Cardiac fibroblast (primary cell): ENCODE measurements at regions not wholly inside any gene's neighbourhood (a gene's known extent, or its start where the extent isn't known, plus 50 kb on each side); places are given as distances from the start of the nearest gene placed in this dataset.

ENCODE experiments used
- DNase-seq, 2 donors: peaks; one replicate each; pipeline versions ENCODE4 v3.0.0 to v3.0.0-alpha.2; 2010; ENCODE audit warnings: low read depth in 2 of 2
- H3K4me3 ChIP-seq, 2 donors: replicated peaks in 1 of 2; 1 replicate in 1 of 2; 2 replicates in 1 of 2; pipeline ENCODE4 v1.5.1; 2011; ENCODE audit warnings: low read depth in 2 of 2, low read length in 2 of 2, mild to moderate bottlenecking in 2 of 2, moderate library complexity in 1 of 2
- TF ChIP-seq, protein P1 (sequence below): IDR thresholded peaks from one replicate; pipeline ENCODE4 v1.5.1; 2011; ENCODE audit warnings: low read depth, mild to moderate bottlenecking, low read length, inconsistent platforms

DNA sequence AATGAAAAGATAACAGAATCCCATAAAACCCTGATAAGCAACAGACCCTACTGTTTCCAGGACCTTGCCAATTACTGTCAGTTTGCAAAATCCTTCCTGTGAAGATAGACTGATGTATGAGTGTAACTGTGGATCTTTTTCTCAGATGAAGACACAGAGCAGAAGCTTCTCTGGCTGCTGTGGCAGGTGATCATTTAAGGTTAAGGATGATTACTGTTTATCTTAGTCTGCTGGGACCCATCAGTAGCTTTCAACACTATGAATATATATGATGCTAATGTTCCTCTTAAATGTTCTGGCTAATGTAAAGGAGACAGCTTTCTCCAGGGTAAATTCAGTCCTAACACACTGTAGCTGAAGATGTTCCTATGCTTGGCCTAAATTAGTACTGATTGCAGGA lies 56.0 kb upstream of the CTTNBP2 start:
- TF ChIP-seq, protein P1, sequence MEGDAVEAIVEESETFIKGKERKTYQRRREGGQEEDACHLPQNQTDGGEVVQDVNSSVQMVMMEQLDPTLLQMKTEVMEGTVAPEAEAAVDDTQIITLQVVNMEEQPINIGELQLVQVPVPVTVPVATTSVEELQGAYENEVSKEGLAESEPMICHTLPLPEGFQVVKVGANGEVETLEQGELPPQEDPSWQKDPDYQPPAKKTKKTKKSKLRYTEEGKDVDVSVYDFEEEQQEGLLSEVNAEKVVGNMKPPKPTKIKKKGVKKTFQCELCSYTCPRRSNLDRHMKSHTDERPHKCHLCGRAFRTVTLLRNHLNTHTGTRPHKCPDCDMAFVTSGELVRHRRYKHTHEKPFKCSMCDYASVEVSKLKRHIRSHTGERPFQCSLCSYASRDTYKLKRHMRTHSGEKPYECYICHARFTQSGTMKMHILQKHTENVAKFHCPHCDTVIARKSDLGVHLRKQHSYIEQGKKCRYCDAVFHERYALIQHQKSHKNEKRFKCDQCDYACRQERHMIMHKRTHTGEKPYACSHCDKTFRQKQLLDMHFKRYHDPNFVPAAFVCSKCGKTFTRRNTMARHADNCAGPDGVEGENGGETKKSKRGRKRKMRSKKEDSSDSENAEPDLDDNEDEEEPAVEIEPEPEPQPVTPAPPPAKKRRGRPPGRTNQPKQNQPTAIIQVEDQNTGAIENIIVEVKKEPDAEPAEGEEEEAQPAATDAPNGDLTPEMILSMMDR = no peak
- H3K4me3 ChIP-seq = no peak overlapping the region
- DNase-seq = no peak

DNA sequence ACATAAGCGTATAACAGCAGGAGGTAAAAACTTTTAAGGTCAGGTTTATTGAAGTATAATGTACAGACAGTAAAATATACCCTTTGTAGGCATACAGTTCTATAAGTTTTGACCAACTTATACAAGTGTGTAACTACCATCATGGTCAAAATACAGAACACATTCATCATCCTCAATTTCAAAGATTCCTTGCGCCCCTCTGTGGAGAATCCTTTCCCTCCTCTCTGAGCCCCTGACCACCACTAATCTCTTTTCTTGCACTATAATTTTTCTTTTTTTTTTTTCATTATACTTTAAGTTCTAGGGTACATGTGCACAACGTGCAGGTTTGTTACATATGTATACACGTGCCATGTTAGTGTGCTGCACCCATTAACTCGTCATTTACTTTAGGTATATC lies 58.1 kb upstream of the CTTNBP2 start:
- no peak for DNase-seq
- TF ChIP-seq, protein P1 = no peak
- H3K4me3 ChIP-seq = no peak overlapping the region

DNA sequence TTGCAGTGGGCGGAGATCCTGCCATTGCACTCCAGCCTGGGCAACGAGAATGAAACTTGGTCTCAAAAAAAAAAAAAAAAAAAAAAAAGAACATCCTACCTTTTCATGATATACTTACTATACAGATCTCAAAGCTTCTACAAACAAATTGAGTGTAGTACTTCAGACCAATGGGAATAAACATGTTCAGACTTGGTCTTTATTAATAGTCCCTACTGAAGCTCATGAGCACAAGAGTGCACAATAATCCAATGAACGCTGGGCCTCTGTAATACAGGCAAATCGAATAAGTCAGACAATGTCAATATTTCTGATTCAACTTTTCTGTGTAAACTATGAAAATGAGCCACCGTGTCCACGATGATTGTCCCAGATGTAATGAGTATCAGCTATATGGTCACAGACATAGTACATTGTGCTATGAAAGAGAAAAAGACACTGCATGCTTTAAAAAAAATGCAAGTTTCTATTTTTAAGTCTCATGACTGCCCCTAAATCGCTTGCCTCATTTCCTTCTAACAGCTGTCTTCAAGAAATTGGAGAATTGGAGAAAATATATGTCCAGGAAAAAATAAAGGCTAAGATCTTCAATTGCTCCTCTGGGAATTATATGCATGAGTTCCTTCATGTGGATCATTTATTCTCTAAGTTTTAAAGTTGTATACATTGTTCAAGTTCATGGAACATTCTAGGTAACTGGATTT lies 64.0 kb upstream of the CTTNBP2 start:
- TF ChIP-seq, protein P1 = no peak
- H3K4me3 ChIP-seq = no peak overlapping the region
- no peak for DNase-seq

DNA sequence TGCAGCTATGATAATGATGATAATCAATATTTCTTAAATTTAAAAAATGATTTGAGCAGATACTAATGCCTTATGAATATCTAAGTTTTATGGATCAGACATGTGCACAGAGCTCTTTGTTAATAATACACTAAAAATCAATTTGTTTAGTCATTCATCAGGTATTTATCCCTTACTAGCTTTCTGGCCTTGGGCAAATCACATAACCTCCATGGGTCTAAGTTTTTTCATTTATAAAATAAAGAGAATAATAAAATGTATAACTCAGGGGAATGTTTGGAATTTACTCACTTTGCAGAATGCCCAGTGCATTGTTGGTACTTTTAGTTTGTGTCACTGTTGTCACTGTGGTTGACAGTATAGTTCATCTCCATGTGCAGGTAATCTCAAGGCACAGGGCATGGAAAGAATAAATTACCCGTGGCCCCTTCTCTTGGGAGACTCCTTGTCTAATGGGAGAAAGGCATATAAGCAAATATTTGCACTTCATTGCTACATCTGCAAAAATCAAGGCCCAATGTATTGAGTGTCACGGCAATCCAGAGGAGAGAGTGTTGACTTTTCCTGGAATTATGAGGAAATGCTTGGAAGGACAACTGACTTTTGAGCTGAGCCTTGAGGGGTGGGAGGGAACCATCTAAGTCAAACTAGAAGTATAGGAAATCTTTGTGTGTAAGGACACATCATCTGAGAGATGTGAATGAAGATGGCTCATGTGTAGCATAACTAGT lies 64.7 kb upstream of the CTTNBP2 start:
- TF ChIP-seq, protein P1 = no peak
- H3K4me3 ChIP-seq = no peak overlapping the region
- DNase-seq = no peak

DNA sequence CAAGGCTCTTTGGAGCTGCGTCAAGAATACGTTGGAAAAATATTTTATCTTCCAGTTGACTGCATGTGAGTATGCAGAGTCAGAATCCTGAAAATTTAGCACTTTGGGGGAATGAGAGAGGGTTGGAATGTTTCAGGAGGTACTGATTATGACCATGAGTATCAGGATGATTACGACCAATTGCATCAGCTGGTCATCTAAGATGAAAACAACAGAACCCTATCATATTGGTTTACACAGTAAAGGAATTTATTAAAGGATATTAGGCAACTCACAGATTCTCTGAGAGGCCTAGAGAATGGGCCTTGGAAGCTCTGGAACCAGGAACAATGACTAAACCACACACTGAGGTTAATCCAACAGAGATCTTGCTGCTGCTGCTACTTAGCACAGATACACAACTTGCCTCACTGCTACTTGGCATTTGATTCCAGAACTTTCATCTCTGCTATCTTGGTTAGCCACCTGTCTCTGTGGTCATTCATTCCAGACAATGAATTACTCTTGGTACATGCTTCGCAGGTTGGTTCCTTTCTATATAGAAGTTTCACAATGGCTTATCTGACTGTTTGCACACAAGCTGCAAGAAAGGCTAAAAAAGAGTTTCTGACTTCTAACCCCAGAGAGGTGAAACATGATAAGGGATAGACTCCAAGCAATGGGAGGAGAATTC lies 68.0 kb upstream of the CTTNBP2 start:
- TF ChIP-seq, protein P1 = no peak
- H3K4me3 ChIP-seq = no peak overlapping the region
- no peak for DNase-seq

DNA sequence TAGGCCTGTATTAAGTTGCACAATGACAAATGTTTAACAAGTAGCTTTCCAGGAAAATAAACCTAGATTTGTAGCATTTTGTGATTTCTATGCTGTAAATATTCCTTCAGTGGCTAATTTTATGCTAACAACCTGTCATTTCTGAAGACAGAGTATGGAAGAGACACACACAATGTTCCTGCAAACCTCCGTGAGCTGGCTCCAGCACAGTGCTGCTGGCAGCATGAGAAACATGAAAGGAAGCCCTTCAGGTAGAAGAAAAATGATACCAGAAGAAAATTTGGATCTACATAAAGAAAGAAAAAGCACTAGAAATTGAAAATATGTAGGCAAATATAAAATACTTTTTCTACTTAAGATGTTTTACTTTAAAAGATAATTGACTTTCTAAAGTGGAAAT lies 69.5 kb upstream of the CTTNBP2 start:
- TF ChIP-seq, protein P1 = no peak
- H3K4me3 ChIP-seq = no peak overlapping the region
- no peak for DNase-seq
